WERI-Rb-1 (cell line): ENCODE measurements at regions not wholly inside any gene's neighbourhood (a gene's known extent, or its start where the extent isn't known, plus 50 kb on each side); places are given as distances from the start of the nearest gene placed in this dataset.

Source experiments
- DNase-seq: peaks from one replicate; pipeline ENCODE4 v3.0.0-alpha.2; 2020
- H3K27ac ChIP-seq: fragments of 250-450 bp; sonication (Bioruptor Pico); 2 replicates; pipeline ENCODE4 v1.5.1; 2020; ENCODE audit warnings: mild to moderate bottlenecking, moderate library complexity
- H3K27me3 ChIP-seq: fragments of 250-450 bp; sonication (Bioruptor Pico); 2 replicates; pipeline ENCODE4 v1.5.1; 2021; ENCODE audit warnings: mild to moderate bottlenecking, low read depth, moderate library complexity; ENCODE audit not compliant: insufficient read depth, severe bottlenecking
- H3K36me3 ChIP-seq: fragments of 250-450 bp; sonication (Bioruptor Pico); 2 replicates; pipeline ENCODE4 v1.5.1; 2020; ENCODE audit warnings: mild to moderate bottlenecking, moderate library complexity
- H3K4me3 ChIP-seq: 2 replicates; pipeline ENCODE4 v1.5.1; 2011; ENCODE audit warnings: low read depth, mild to moderate bottlenecking, control low read depth, low read length
- H3K9me3 ChIP-seq: fragments of 250-450 bp; sonication (Bioruptor Pico); 2 replicates; pipeline ENCODE4 v1.5.1; 2021; ENCODE audit warnings: mild to moderate bottlenecking, moderate library complexity; ENCODE audit not compliant: severe bottlenecking
- CTCF ChIP-seq: IDR thresholded peaks from 2 replicates; pipeline ENCODE4 v1.5.1; 2011; ENCODE audit warnings: low read depth, mild to moderate bottlenecking, control low read depth, inconsistent platforms, low read length

GRCh38 chr11:134485316-134485715, 73.3 kb upstream of the B3GAT1 start:
- TF ChIP-seq CTCF = no peak
- DNase-seq = no peak
- H3K4me3 ChIP-seq = no peak overlapping the region
- H3K27ac ChIP-seq = no peak overlapping the region
- no peaks in the 10 kb centered on the region for H3K9me3 ChIP-seq
- H3K27me3 ChIP-seq = no peaks in the 10 kb centered on the region
- H3K36me3 ChIP-seq = no peaks in the 10 kb centered on the region

- no peak overlapping the region for H3K27ac ChIP-seq
- no peaks in the 10 kb centered on the region for H3K36me3 ChIP-seq
- H3K27me3 ChIP-seq = no peaks in the 10 kb centered on the region
- no peak for TF ChIP-seq CTCF
- no peaks in the 10 kb centered on the region for H3K9me3 ChIP-seq
- DNase-seq = no peak
- no peak overlapping the region for H3K4me3 ChIP-seq
These were observed 71.8 kb upstream of the B3GAT1 start for GRCh38 chr11:134483857-134484256.

- TF ChIP-seq CTCF = no peak
- DNase-seq = no peak
- H3K36me3 ChIP-seq = no peaks in the 10 kb centered on the region
- no peak overlapping the region for H3K4me3 ChIP-seq
- no peak overlapping the region for H3K27ac ChIP-seq
- H3K9me3 ChIP-seq = no peaks in the 10 kb centered on the region
- H3K27me3 ChIP-seq = no peaks in the 10 kb centered on the region
These were observed 71.2 kb upstream of the B3GAT1 start for GRCh38 chr11:134483291-134483690.

- Histone ChIP-seq H3K27me3 (no peaks in the 10 kb centered on the region), H3K27ac (no peak overlapping the region), H3K36me3 (no peaks in the 10 kb centered on the region), H3K4me3 (no peak overlapping the region), H3K9me3 (no peaks in the 10 kb centered on the region)
- no peak for TF ChIP-seq CTCF
- no peak for DNase-seq
These were observed 70.8 kb upstream of the B3GAT1 start for GRCh38 chr11:134482865-134483264.

- H3K4me3 ChIP-seq = no peak overlapping the region
- H3K27me3 ChIP-seq = no peaks in the 10 kb centered on the region
- H3K9me3 ChIP-seq = no peaks in the 10 kb centered on the region
- no peak for DNase-seq
- TF ChIP-seq CTCF = no peak
- H3K27ac ChIP-seq = no peak overlapping the region
- H3K36me3 ChIP-seq = no peaks in the 10 kb centered on the region
These were observed 70.0 kb upstream of the B3GAT1 start for GRCh38 chr11:134481933-134482527.

- no peak overlapping the region for H3K4me3 ChIP-seq
- H3K27me3 ChIP-seq = no peaks in the 10 kb centered on the region
- TF ChIP-seq CTCF = no peak
- no peaks in the 10 kb centered on the region for H3K9me3 ChIP-seq
- no peaks in the 10 kb centered on the region for H3K36me3 ChIP-seq
- no peak for DNase-seq
- H3K27ac ChIP-seq = no peak overlapping the region
These were observed 69.1 kb upstream of the B3GAT1 start for GRCh38 chr11:134481135-134481534.
